ENCODE measurements at regions not wholly inside any gene's neighbourhood (a gene's known extent, or its start where the extent isn't known, plus 50 kb on each side); places are given as distances from the start of the nearest gene placed in this dataset.
"Not testable (repeated sequence)": the region's sequence is repeated elsewhere in the genome, so short reads cannot be mapped to it uniquely, and the experiment has no call there.

DNA sequence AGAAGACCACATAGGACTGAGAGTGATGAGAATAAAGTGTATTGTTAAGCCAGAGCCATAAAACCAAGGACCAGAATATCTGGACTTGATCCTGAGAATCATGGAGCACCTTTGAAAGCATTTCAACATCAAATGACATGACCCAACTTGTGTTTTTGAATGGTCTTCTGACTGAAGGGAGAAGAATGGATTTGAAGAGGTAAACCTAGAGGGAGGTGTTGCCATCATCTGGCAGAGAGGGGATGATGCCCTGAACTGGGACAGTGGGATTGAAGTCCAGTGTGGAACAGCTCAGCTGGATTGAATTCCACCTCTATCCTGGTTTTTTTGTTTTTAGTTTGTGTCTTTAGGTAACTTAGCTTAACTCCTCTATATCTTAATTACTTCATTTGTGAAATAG, 570.0 kb downstream of the TBC1D32 start:
- Histone ChIP-seq H3K4me3 (ENCODE audit: low read depth, low read length) (no peak overlapping the region), H3K36me3 (ENCODE audit: insufficient read depth, low read length) (no peaks in the 10 kb centered on the region), H3K27ac (ENCODE audit: low read depth, low read length) (no peak overlapping the region), H3K4me1 (ENCODE audit: control insufficient read depth, insufficient read depth, low read length, unreplicated experiment) (no peaks in the 10 kb centered on the region), H3K27me3 (ENCODE audit: insufficient read depth, low read length) (no peaks in the 10 kb centered on the region), H3K79me2 (ENCODE audit: control insufficient read depth, insufficient read depth, low read length, unreplicated experiment) (no peaks in the 10 kb centered on the region), H2AFZ (ENCODE audit: low read length, unreplicated experiment) (no peak overlapping the region)

DNA sequence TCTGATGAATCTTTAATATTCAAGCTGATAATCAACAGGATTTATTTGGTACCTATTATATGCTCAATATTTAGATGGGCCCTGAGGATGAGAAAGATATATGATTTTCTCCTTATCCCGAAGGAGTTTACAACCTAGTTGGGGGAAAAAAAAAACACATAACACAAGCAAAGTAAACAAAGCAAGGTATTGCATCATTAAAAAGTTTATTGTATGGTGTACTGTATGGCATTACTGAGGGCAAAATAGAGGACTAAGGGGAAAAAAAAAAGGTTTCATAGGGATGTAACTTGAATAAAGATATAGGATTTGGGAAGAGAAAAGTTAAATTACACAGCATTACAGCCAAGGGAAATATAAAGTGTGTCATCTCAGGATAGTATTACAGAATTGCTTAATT, 574.7 kb downstream of the TBC1D32 start:
- Histone ChIP-seq H3K27me3 (ENCODE audit: insufficient read depth, low read length) (no peaks in the 10 kb centered on the region), H3K79me2 (ENCODE audit: control insufficient read depth, insufficient read depth, low read length, unreplicated experiment) (no peaks in the 10 kb centered on the region), H3K36me3 (ENCODE audit: insufficient read depth, low read length) (no peaks in the 10 kb centered on the region), H3K4me1 (ENCODE audit: control insufficient read depth, insufficient read depth, low read length, unreplicated experiment) (no peaks in the 10 kb centered on the region), H3K4me3 (ENCODE audit: low read depth, low read length) (no peak overlapping the region), H2AFZ (ENCODE audit: low read length, unreplicated experiment) (no peak overlapping the region), H3K27ac (ENCODE audit: low read depth, low read length) (no peak overlapping the region)

DNA sequence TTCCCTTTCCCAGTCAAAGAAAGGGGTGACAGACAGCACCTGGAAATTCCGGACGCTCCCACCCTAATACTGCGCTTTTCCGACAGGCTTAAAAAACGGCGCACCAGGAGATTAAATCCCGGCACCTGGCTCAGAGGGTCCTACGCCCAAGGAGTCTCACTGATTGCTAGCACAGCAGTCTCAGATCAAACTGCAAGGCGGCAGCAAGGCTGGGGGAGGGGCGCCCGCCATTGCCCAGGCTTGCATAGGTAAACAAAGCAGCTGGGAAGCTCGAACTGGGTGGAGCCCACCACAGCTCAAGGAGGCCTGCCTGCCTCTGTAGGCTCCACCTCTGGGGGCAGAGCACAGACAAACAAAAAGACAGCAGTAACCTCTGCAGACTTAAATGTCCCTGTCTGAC, 585.7 kb downstream of the TBC1D32 start:
- not testable (repeated sequence) for H2AFZ ChIP-seq (ENCODE audit: low read length, unreplicated experiment); H3K4me3 ChIP-seq (ENCODE audit: low read depth, low read length)

GRCh38 chr6:120736740-120737139, 597.5 kb downstream of the TBC1D32 start:
- Histone ChIP-seq H3K27me3 (ENCODE audit: insufficient read depth, low read length) (no peaks in the 10 kb centered on the region), H3K4me1 (ENCODE audit: control insufficient read depth, insufficient read depth, low read length, unreplicated experiment) (no peaks in the 10 kb centered on the region), H3K4me3 (ENCODE audit: low read depth, low read length) (no peak overlapping the region), H3K36me3 (ENCODE audit: insufficient read depth, low read length) (no peaks in the 10 kb centered on the region), H3K27ac (ENCODE audit: low read depth, low read length) (no peak overlapping the region), H3K79me2 (ENCODE audit: control insufficient read depth, insufficient read depth, low read length, unreplicated experiment) (no peaks in the 10 kb centered on the region), H2AFZ (ENCODE audit: low read length, unreplicated experiment) (no peak overlapping the region)

More for the DNA sequence above, 585.7 kb downstream of the TBC1D32 start:
- not testable (repeated sequence) for H3K27ac ChIP-seq (ENCODE audit: low read depth, low read length); H3K79me2 ChIP-seq (ENCODE audit: control insufficient read depth, insufficient read depth, low read length, unreplicated experiment); H3K27me3 ChIP-seq (ENCODE audit: insufficient read depth, low read length); H3K4me1 ChIP-seq (ENCODE audit: control insufficient read depth, insufficient read depth, low read length, unreplicated experiment); H3K36me3 ChIP-seq (ENCODE audit: insufficient read depth, low read length)

- Histone ChIP-seq H3K36me3 (ENCODE audit: insufficient read depth, low read length) (no peaks in the 10 kb centered on the region), H3K27ac (ENCODE audit: low read depth, low read length) (no peak overlapping the region)
Measured at GRCh38 chr6:120735641-120736040, 598.6 kb downstream of the TBC1D32 start.

GRCh38 chr6:120711255-120711654, 623.0 kb downstream of the TBC1D32 start:
- Histone ChIP-seq H3K27ac (ENCODE audit: low read depth, low read length) (no peak overlapping the region), H2AFZ (ENCODE audit: low read length, unreplicated experiment) (no peak overlapping the region), H3K36me3 (ENCODE audit: insufficient read depth, low read length) (no peaks in the 10 kb centered on the region), H3K4me1 (ENCODE audit: control insufficient read depth, insufficient read depth, low read length, unreplicated experiment) (no peaks in the 10 kb centered on the region), H3K27me3 (ENCODE audit: insufficient read depth, low read length) (no peaks in the 10 kb centered on the region), H3K79me2 (ENCODE audit: control insufficient read depth, insufficient read depth, low read length, unreplicated experiment) (no peaks in the 10 kb centered on the region), H3K4me3 (ENCODE audit: low read depth, low read length) (no peak overlapping the region)

More at GRCh38 chr6:120735641-120736040, 598.6 kb downstream of the TBC1D32 start:
- H3K79me2 ChIP-seq (ENCODE audit: control insufficient read depth, insufficient read depth, low read length, unreplicated experiment) = no peaks in the 10 kb centered on the region
- no peaks in the 10 kb centered on the region for H3K4me1 ChIP-seq (ENCODE audit: control insufficient read depth, insufficient read depth, low read length, unreplicated experiment)
- no peak overlapping the region for H3K4me3 ChIP-seq (ENCODE audit: low read depth, low read length)
- no peaks in the 10 kb centered on the region for H3K27me3 ChIP-seq (ENCODE audit: insufficient read depth, low read length)
- H2AFZ ChIP-seq (ENCODE audit: low read length, unreplicated experiment) = no peak overlapping the region

DNA sequence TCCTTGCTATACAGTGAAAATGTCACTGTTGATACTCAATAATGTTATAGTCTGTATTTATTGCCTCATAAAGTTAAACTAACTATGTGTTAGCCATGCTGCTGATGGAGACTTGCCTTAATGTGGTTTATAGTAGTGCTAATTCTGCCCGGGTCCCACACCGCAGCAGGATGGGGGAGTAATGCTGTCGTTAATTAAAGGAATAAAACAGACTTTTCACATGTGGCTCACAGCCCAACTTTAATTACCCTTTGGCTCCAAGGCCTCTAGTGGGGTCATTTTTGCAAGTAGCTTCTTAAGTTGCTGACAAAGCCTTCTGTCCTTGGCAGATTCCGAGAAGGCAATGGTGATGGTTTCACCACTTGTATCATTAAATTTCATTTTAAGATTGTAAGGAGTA, 634.3 kb downstream of the TBC1D32 start:
- Histone ChIP-seq H3K27me3 (ENCODE audit: insufficient read depth, low read length) (no peaks in the 10 kb centered on the region), H3K79me2 (ENCODE audit: control insufficient read depth, insufficient read depth, low read length, unreplicated experiment) (no peaks in the 10 kb centered on the region), H3K36me3 (ENCODE audit: insufficient read depth, low read length) (no peaks in the 10 kb centered on the region), H3K4me1 (ENCODE audit: control insufficient read depth, insufficient read depth, low read length, unreplicated experiment) (no peaks in the 10 kb centered on the region), H2AFZ (ENCODE audit: low read length, unreplicated experiment) (no peak overlapping the region), H3K27ac (ENCODE audit: low read depth, low read length) (no peak overlapping the region), H3K4me3 (ENCODE audit: low read depth, low read length) (no peak overlapping the region)

GRCh38 chr6:120686492-120686891, 647.8 kb downstream of the TBC1D32 start:
- Histone ChIP-seq H3K27me3 (ENCODE audit: insufficient read depth, low read length) (no peaks in the 10 kb centered on the region), H3K4me1 (ENCODE audit: control insufficient read depth, insufficient read depth, low read length, unreplicated experiment) (no peaks in the 10 kb centered on the region), H2AFZ (ENCODE audit: low read length, unreplicated experiment) (no peak overlapping the region), H3K4me3 (ENCODE audit: low read depth, low read length) (no peak overlapping the region), H3K36me3 (ENCODE audit: insufficient read depth, low read length) (no peaks in the 10 kb centered on the region), H3K79me2 (ENCODE audit: control insufficient read depth, insufficient read depth, low read length, unreplicated experiment) (no peaks in the 10 kb centered on the region), H3K27ac (ENCODE audit: low read depth, low read length) (no peak overlapping the region)

DNA sequence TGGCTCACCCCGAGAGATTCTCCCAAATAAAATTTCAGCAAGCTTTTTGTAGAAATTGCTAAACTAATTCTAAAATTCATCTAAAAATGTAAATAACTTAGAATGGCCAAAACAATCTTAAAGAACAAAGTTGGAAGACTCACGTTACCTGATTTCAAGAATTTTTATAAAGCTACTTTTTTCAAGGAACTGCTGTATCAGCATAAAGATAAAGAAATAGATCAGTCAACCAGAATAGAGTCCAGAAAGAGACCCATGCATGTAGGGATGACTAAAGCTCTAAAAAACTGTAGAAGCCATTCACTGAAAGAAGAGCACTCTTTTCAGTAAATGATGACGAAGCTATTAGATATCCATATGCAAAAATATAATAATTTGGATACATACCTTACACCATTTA, 652.1 kb downstream of the TBC1D32 start:
- H3K79me2 ChIP-seq (ENCODE audit: control insufficient read depth, insufficient read depth, low read length, unreplicated experiment) = no peaks in the 10 kb centered on the region
- no peaks in the 10 kb centered on the region for H3K36me3 ChIP-seq (ENCODE audit: insufficient read depth, low read length)
- no peak overlapping the region for H2AFZ ChIP-seq (ENCODE audit: low read length, unreplicated experiment)
- H3K4me1 ChIP-seq (ENCODE audit: control insufficient read depth, insufficient read depth, low read length, unreplicated experiment) = no peaks in the 10 kb centered on the region
- no peak overlapping the region for H3K4me3 ChIP-seq (ENCODE audit: low read depth, low read length)
- H3K27ac ChIP-seq (ENCODE audit: low read depth, low read length) = no peak overlapping the region
- no peaks in the 10 kb centered on the region for H3K27me3 ChIP-seq (ENCODE audit: insufficient read depth, low read length)

- Histone ChIP-seq H3K36me3 (ENCODE audit: insufficient read depth, low read length) (no peaks in the 10 kb centered on the region), H3K27ac (ENCODE audit: low read depth, low read length) (no peak overlapping the region), H3K4me3 (ENCODE audit: low read depth, low read length) (no peak overlapping the region), H2AFZ (ENCODE audit: low read length, unreplicated experiment) (no peak overlapping the region), H3K27me3 (ENCODE audit: insufficient read depth, low read length) (no peaks in the 10 kb centered on the region), H3K4me1 (ENCODE audit: control insufficient read depth, insufficient read depth, low read length, unreplicated experiment) (no peaks in the 10 kb centered on the region), H3K79me2 (ENCODE audit: control insufficient read depth, insufficient read depth, low read length, unreplicated experiment) (no peaks in the 10 kb centered on the region)
Measured at GRCh38 chr6:120681204-120681603, 653.1 kb downstream of the TBC1D32 start.

GRCh38 chr6:120675886-120676285, 658.4 kb downstream of the TBC1D32 start:
- H2AFZ ChIP-seq (ENCODE audit: low read length, unreplicated experiment) = no peak overlapping the region
- H3K27ac ChIP-seq (ENCODE audit: low read depth, low read length) = no peak overlapping the region
- no peaks in the 10 kb centered on the region for H3K4me1 ChIP-seq (ENCODE audit: control insufficient read depth, insufficient read depth, low read length, unreplicated experiment)
- H3K27me3 ChIP-seq (ENCODE audit: insufficient read depth, low read length) = no peaks in the 10 kb centered on the region
- H3K79me2 ChIP-seq (ENCODE audit: control insufficient read depth, insufficient read depth, low read length, unreplicated experiment) = no peaks in the 10 kb centered on the region
- H3K4me3 ChIP-seq (ENCODE audit: low read depth, low read length) = no peak overlapping the region
- H3K36me3 ChIP-seq (ENCODE audit: insufficient read depth, low read length) = no peaks in the 10 kb centered on the region
